HepG2 (cell line): ENCODE measurements at regions not wholly inside any gene's neighbourhood (a gene's known extent, or its start where the extent isn't known, plus 50 kb on each side); places are given as distances from the start of the nearest gene placed in this dataset.
A peak's percentile ranks its signal among the peaks of the same experiment; 100 is the strongest.

ENCODE experiments used
- ATAC-seq: fragments of 200-7000 bp; cut with Tn5 transposase; 3 replicates; pipeline ENCODE4 v1.9.1; 2020; ENCODE audit warnings: mild to moderate bottlenecking, moderate library complexity
- BruUV-seq: library from RNA; stranded (reverse); fragments of 400-500 nt; replicated peaks from 2 replicates; lab custom pipeline; 2021; lab: Mats Ljungman, UMichigan
- CTCF ChIA-PET: fragments of 300-600 bp; formaldehyde crosslinking; extraction: SDS; loops from one replicate; lab custom pipeline; 2021; ENCODE audit warnings: low total read pairs, inconsistent platforms, low intra/inter-chr PET ratio; lab: Yijun Ruan, JAX
- POLR2A ChIA-PET: fragments of 350-600 bp; sonication (Branson Sonifier 250); formaldehyde crosslinking; loops from one replicate; lab custom pipeline; 2020; ENCODE audit warnings: antibody characterized with exemption, inconsistent platforms; lab: Yijun Ruan, JAX
- DNase-seq: peaks from one replicate; pipeline ENCODE4 v3.0.0-alpha.2; 2015; ENCODE audit warnings: low spot score
- FAIRE-seq: peaks from 3 replicates; lab custom pipeline; 2011; peaks lifted over from hg19 to GRCh38; lab: Jason Lieb, UNC
- H2AFZ ChIP-seq: one replicate; pipeline ENCODE4 v1.6.1; 2011; ENCODE audit warnings: low read length, inconsistent platforms
- H3K27ac ChIP-seq: fragments of 300-600 bp; 3 replicates; pipeline ENCODE4 v1.8.0; 2011; ENCODE audit warnings: mixed run types, mild to moderate bottlenecking, mixed read lengths, low read length, inconsistent platforms; ENCODE audit not compliant: insufficient read depth; ENCODE audit errors: extremely low read length
- H3K27me3 ChIP-seq, 2 experiments: fragments of 200-600 bp in 1 of 2; 2 replicates in 1 of 2; 3 replicates in 1 of 2; pipeline versions ENCODE4 v1.6.0 to v1.8.0; 2011; ENCODE audit warnings: low read length in 2 of 2, mild to moderate bottlenecking in 2 of 2, moderate library complexity in 2 of 2, inconsistent platforms in 1 of 2; ENCODE audit not compliant: insufficient read depth in 2 of 2, control insufficient read depth in 1 of 2
- H3K36me3 ChIP-seq, 2 experiments: fragments of 200-600 bp in 1 of 2; replicated peaks in 1 of 2; 2 replicates in 1 of 2; 3 replicates in 1 of 2; pipeline versions ENCODE4 v1.5.1 to v1.8.0; 2011; ENCODE audit warnings: low read length in 2 of 2, inconsistent platforms in 1 of 2; ENCODE audit not compliant: insufficient read depth in 2 of 2, control insufficient read depth in 1 of 2
- H3K4me1 ChIP-seq: 2 replicates; pipeline ENCODE4 v1.5.1; 2012; ENCODE audit warnings: low read length, inconsistent platforms; ENCODE audit not compliant: insufficient read depth
- H3K4me2 ChIP-seq: 2 replicates; pipeline ENCODE4 v1.6.0; 2011; ENCODE audit warnings: low read depth, low read length, inconsistent platforms
- H3K4me3 ChIP-seq, 3 experiments: fragments of 200-600 bp in 1 of 3; sonication (generic), shearing (Covaris generic) in 1 of 3; replicated peaks in 1 of 3; 2 replicates each; pipeline ENCODE4 v1.5.1; 2011 to 2016; ENCODE audit warnings: low read length in 3 of 3, inconsistent platforms in 2 of 3, low read depth in 2 of 3, mild to moderate bottlenecking in 2 of 3, control low read depth in 1 of 3, mixed read lengths in 1 of 3; ENCODE audit not compliant: insufficient read depth in 1 of 3
- H3K79me2 ChIP-seq: one replicate; pipeline ENCODE4 v1.6.1; 2011; ENCODE audit warnings: low read length, inconsistent platforms; ENCODE audit not compliant: insufficient read depth
- H3K9ac ChIP-seq: 2 replicates; pipeline ENCODE4 v1.6.0; 2011; ENCODE audit warnings: mild to moderate bottlenecking, low read depth, low read length, inconsistent platforms; ENCODE audit not compliant: insufficient read depth
- H3K9me3 ChIP-seq: 2 replicates; pipeline ENCODE4 v1.5.1; 2012; ENCODE audit warnings: mild to moderate bottlenecking, low read length
- H4K20me1 ChIP-seq: 2 replicates; pipeline ENCODE4 v1.6.0; 2011; ENCODE audit warnings: inconsistent platforms, mild to moderate bottlenecking, low read length, moderate library complexity; ENCODE audit not compliant: insufficient read depth
- AGO1 ChIP-seq: fragments of 200-400 bp; formaldehyde crosslinking; IDR thresholded peaks from 2 replicates; pipeline ENCODE4 v1.6.1; 2017; ENCODE audit warnings: mild to moderate bottlenecking, low read depth, low read length, moderate library complexity; ENCODE audit not compliant: poor library complexity, severe bottlenecking
- ATF2 ChIP-seq: sonication (generic); formaldehyde crosslinking; IDR thresholded peaks from 2 replicates; pipeline ENCODE4 v1.4.0; 2020; ENCODE audit warnings: missing genetic modification reagents
- HOXD1 ChIP-seq: sonication (generic); formaldehyde crosslinking; IDR thresholded peaks from 2 replicates; pipeline ENCODE4 v1.5.0; 2020; ENCODE audit warnings: missing genetic modification reagents
- NCOR1 ChIP-seq: fragments of 200-600 bp; sonication (generic); IDR thresholded peaks from 2 replicates; pipeline ENCODE4 v1.7.0; 2017; ENCODE audit warnings: antibody characterized with exemption, low read length, borderline replicate concordance
- NR2F1 ChIP-seq, 2 experiments: fragments of 450-650 bp in 1 of 2; formaldehyde crosslinking in 1 of 2; IDR thresholded peaks; 2 replicates each; pipeline versions ENCODE4 v1.5.0 to v1.6.1; 2016 to 2020; ENCODE audit warnings: mild to moderate bottlenecking in 1 of 2, missing compliant biosample characterization in 1 of 2, missing genetic modification reagents in 1 of 2, moderate library complexity in 1 of 2
- NR2F6 ChIP-seq, 2 experiments: IDR thresholded peaks; 2 replicates each; pipeline ENCODE4 v1.6.1; 2016; ENCODE audit warnings: antibody characterized with exemption in 1 of 2, mild to moderate bottlenecking in 1 of 2
- SIX4 ChIP-seq: sonication (generic); formaldehyde crosslinking; IDR thresholded peaks from 2 replicates; pipeline ENCODE4 v1.4.0; 2020; ENCODE audit warnings: missing genetic modification reagents
- SMC3 ChIP-seq: IDR thresholded peaks from 2 replicates; pipeline ENCODE4 v1.6.1; 2011; ENCODE audit warnings: low read length, improper control_type of control experiment
- TEF ChIP-seq: sonication (generic); formaldehyde crosslinking; IDR thresholded peaks from 2 replicates; pipeline ENCODE4 v1.5.0; 2020; ENCODE audit warnings: missing genetic modification reagents
- ZNF24 ChIP-seq: fragments of 450-650 bp; IDR thresholded peaks from 2 replicates; pipeline ENCODE4 v1.6.1; 2017; ENCODE audit warnings: antibody characterized with exemption, mild to moderate bottlenecking
- ZNF34 ChIP-seq: sonication (generic); formaldehyde crosslinking; IDR thresholded peaks from 2 replicates; pipeline ENCODE4 v1.4.0; 2020; ENCODE audit warnings: mild to moderate bottlenecking, missing genetic modification reagents, borderline replicate concordance
- ZNF615 ChIP-seq: sonication (generic); formaldehyde crosslinking; IDR thresholded peaks from 2 replicates; pipeline ENCODE4 v1.5.0; 2020; ENCODE audit warnings: mild to moderate bottlenecking, missing genetic modification reagents, borderline replicate concordance
- ZSCAN21 ChIP-seq: sonication (generic); formaldehyde crosslinking; IDR thresholded peaks from 2 replicates; pipeline ENCODE4 v1.8.0; 2022; ENCODE audit warnings: mild to moderate bottlenecking, missing genetic modification reagents, moderate library complexity, borderline replicate concordance
- WGBS: methylation state at CpG from one replicate; pipeline ENCODE4 v1.1.6; 2017; ENCODE audit warnings: low lambda C conversion rate; 5-methylcytosine and 5-hydroxymethylcytosine counted together
- in situ Hi-C: cut with HindIII; loops from 2 replicates; pipeline ENCODE4 v1.10.0; 2017; ENCODE audit warnings: low pct_unique_long_range_greater_than_20kb; ENCODE audit not compliant: extremely low pct_ligation_motif_present
- intact Hi-C: fragments of 100-400 bp; cut with micrococcal nuclease; formaldehyde crosslinking; loops from one replicate; pipeline ENCODE4 v1.10.0; 2022; ENCODE audit not compliant: unreplicated experiment
- TF ChIP-seq, protein P1 (sequence below): sonication (generic); formaldehyde crosslinking; IDR thresholded peaks from 2 replicates; pipeline ENCODE4 v1.5.0; 2020; ENCODE audit warnings: mild to moderate bottlenecking, missing genetic modification reagents, moderate library complexity
- TF ChIP-seq, protein P2 (sequence below): sonication (generic); formaldehyde crosslinking; IDR thresholded peaks from 2 replicates; pipeline ENCODE4 v1.8.1; 2023; ENCODE audit warnings: mild to moderate bottlenecking, missing genetic modification reagents
- TF ChIP-seq, protein P3 (sequence below): sonication (generic); formaldehyde crosslinking; IDR thresholded peaks from 2 replicates; pipeline ENCODE4; 2020; ENCODE audit warnings: missing genetic modification reagents, mild to moderate bottlenecking, borderline replicate concordance

DNA sequence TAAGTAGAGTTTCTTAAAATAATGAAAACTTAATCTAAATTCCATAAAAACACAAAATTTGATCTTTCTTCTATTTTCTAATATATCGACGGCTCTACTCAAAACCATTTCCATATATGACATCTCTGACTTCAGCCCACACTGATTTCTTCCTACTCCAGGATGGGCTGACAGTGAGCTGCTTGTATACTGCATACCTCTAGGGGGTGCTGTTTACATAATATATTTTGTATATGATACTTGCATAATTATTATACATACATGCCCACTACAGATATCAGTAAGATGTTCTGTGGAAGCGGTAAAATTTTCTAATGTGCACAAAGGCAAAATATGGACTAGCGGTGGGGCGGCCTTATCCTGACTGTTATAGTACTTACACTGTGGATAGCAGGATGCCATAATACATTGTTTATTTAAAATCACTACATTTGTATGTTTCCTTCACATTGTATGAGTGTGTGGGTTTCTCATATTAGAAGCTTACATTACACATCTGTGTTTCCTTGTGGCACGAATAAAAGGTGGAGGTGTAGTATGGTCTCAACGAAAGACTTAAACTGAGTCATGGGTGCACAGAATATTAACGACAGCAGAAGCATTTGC lies 66.1 kb upstream of the NXPH2 start (continued):
- TF ChIP-seq SMC3: peak; percentile 17; the same call in 1 of the 2 replicates
- no peak for TF ChIP-seq ATF2 (CRISPR knock-in tag)
- TF ChIP-seq TEF: 0 out of 2 replicates have a peak, but pooled peaks have one; percentile 45
- TF ChIP-seq, protein P1, sequence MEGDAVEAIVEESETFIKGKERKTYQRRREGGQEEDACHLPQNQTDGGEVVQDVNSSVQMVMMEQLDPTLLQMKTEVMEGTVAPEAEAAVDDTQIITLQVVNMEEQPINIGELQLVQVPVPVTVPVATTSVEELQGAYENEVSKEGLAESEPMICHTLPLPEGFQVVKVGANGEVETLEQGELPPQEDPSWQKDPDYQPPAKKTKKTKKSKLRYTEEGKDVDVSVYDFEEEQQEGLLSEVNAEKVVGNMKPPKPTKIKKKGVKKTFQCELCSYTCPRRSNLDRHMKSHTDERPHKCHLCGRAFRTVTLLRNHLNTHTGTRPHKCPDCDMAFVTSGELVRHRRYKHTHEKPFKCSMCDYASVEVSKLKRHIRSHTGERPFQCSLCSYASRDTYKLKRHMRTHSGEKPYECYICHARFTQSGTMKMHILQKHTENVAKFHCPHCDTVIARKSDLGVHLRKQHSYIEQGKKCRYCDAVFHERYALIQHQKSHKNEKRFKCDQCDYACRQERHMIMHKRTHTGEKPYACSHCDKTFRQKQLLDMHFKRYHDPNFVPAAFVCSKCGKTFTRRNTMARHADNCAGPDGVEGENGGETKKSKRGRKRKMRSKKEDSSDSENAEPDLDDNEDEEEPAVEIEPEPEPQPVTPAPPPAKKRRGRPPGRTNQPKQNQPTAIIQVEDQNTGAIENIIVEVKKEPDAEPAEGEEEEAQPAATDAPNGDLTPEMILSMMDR (CRISPR knock-in tag): peak; percentile 73
- TF ChIP-seq NCOR1: no peak
- TF ChIP-seq AGO1: no peak

- Histone ChIP-seq H3K4me3 (no peak overlapping the region), H2AFZ (no peak overlapping the region), H3K36me3 (no peaks in the 10 kb centered on the region), H3K4me1 (no peaks in the 10 kb centered on the region), H3K27ac (no peak overlapping the region), H3K79me2 (no peaks in the 10 kb centered on the region), H3K9me3 (no peaks in the 10 kb centered on the region), H4K20me1 (no peaks in the 10 kb centered on the region), H3K4me2 (no peak overlapping the region), H3K9ac (no peak overlapping the region), H3K27me3 (no peaks in the 10 kb centered on the region)
- ChIA-PET CTCF (no interaction called here), POLR2A (no interaction called here)
- no TSS peak for BruUV-seq
- FAIRE-seq: no peak
- WGBS: 40% methylated on average over 1 of the region's 1 CpG
- in situ Hi-C loops: no loop called here
- DNase-seq: no peak
- no peak for ATAC-seq
- intact Hi-C loops: no loop called here
- TF ChIP-seq, protein P2, sequence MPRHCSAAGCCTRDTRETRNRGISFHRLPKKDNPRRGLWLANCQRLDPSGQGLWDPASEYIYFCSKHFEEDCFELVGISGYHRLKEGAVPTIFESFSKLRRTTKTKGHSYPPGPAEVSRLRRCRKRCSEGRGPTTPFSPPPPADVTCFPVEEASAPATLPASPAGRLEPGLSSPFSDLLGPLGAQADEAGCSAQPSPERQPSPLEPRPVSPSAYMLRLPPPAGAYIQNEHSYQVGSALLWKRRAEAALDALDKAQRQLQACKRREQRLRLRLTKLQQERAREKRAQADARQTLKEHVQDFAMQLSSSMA (CRISPR knock-in tag): no peak
- TF ChIP-seq NR2F1 (CRISPR knock-in tag; IDR thresholded peaks at IDR 0.05): no peak
- TF ChIP-seq ZNF615 (CRISPR knock-in tag): no peak
- no peak for TF ChIP-seq ZNF24
- no peak for TF ChIP-seq ZSCAN21 (CRISPR knock-in tag)
- TF ChIP-seq, protein P3, sequence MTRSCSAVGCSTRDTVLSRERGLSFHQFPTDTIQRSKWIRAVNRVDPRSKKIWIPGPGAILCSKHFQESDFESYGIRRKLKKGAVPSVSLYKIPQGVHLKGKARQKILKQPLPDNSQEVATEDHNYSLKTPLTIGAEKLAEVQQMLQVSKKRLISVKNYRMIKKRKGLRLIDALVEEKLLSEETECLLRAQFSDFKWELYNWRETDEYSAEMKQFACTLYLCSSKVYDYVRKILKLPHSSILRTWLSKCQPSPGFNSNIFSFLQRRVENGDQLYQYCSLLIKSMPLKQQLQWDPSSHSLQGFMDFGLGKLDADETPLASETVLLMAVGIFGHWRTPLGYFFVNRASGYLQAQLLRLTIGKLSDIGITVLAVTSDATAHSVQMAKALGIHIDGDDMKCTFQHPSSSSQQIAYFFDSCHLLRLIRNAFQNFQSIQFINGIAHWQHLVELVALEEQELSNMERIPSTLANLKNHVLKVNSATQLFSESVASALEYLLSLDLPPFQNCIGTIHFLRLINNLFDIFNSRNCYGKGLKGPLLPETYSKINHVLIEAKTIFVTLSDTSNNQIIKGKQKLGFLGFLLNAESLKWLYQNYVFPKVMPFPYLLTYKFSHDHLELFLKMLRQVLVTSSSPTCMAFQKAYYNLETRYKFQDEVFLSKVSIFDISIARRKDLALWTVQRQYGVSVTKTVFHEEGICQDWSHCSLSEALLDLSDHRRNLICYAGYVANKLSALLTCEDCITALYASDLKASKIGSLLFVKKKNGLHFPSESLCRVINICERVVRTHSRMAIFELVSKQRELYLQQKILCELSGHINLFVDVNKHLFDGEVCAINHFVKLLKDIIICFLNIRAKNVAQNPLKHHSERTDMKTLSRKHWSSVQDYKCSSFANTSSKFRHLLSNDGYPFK: no peak
- TF ChIP-seq SIX4 (CRISPR knock-in tag): no peak
- TF ChIP-seq HOXD1: no peak
- TF ChIP-seq ZNF34 (CRISPR knock-in tag): no peak
- TF ChIP-seq NR2F6 (IDR thresholded peaks at IDR 0.05): no peak
- TF ChIP-seq NR2F6 (CRISPR knock-in tag; IDR thresholded peaks at IDR 0.05): no peak
Observed at GRCh38 chr2:138842341-138842740, 62.2 kb upstream of the NXPH2 start.
